ENCODE measurements at regions not wholly inside any gene's neighbourhood (a gene's known extent, or its start where the extent isn't known, plus 50 kb on each side); places are given as distances from the start of the nearest gene placed in this dataset.

- TF ChIP-seq CTCF (IDR thresholded peaks at IDR 0.05; ENCODE audit: low read depth, low read length, missing input control) (no peak), FOXA1 (IDR thresholded peaks at IDR 0.05) (no peak), TAF1 (conservative IDR thresholded peaks at IDR 0.05) (no peak), JUND (IDR thresholded peaks at IDR 0.05) (no peak), RAD21 (IDR thresholded peaks at IDR 0.05) (no peak), HNF4G (IDR thresholded peaks at IDR 0.05) (no peak), SP1 (IDR thresholded peaks at IDR 0.05) (no peak), ATF3 (IDR thresholded peaks at IDR 0.05) (no peak)
Measured at GRCh38 chr3:193971966-193972365, 164.0 kb upstream of the HES1 start.

All from liver (tissue), 3 donors.